K562 (cell line): ENCODE measurements at regions not wholly inside any gene's neighbourhood (a gene's known extent, or its start where the extent isn't known, plus 50 kb on each side); places are given as distances from the start of the nearest gene placed in this dataset.

Experiments
- ATF3 ChIP-seq, 2 experiments: fragments of 450-650 bp in 1 of 2; sonication (generic) in 1 of 2; formaldehyde crosslinking in 1 of 2; IDR thresholded peaks in 1 of 2; conservative IDR thresholded peaks in 1 of 2; 2 replicates each; pipeline versions ENCODE4 v1.6.1 to v1.8.1; 2016 to 2023; ENCODE audit warnings: mild to moderate bottlenecking in 2 of 2, moderate library complexity in 2 of 2, inconsistent platforms in 1 of 2, missing genetic modification reagents in 1 of 2
- BACH1 ChIP-seq: fragments of 200-800 bp; sonication (Bioruptor generic); IDR thresholded peaks from 2 replicates; pipeline ENCODE4 v1.6.1; 2016; ENCODE audit warnings: missing genetic modification characterization, missing compliant biosample characterization
- CBX2 ChIP-seq: fragments of 200-600 bp; sonication (generic); IDR thresholded peaks from one replicate; pipeline ENCODE4 v1.6.1; 2012; ENCODE audit warnings: mild to moderate bottlenecking, low read length, inconsistent platforms; ENCODE audit not compliant: insufficient read depth, poor library complexity, severe bottlenecking
- CGGBP1 ChIP-seq: fragments of 250-450 bp; sonication (Bioruptor Pico); IDR thresholded peaks from 2 replicates; pipeline ENCODE4 v1.9.0; 2021; ENCODE audit warnings: mild to moderate bottlenecking
- EP300 ChIP-seq: IDR thresholded peaks from 2 replicates; pipeline ENCODE4 v1.6.1; 2012; ENCODE audit warnings: low read length, improper control_type of control experiment
- FOXJ2 ChIP-seq: fragments of 200-800 bp; sonication (Bioruptor generic); IDR thresholded peaks from 2 replicates; pipeline ENCODE4 v1.6.1; 2016; ENCODE audit warnings: missing genetic modification characterization, missing compliant biosample characterization
- FOXP1 ChIP-seq: sonication (generic); formaldehyde crosslinking; IDR thresholded peaks from 2 replicates; pipeline ENCODE4 v1.8.0; 2022; ENCODE audit warnings: mild to moderate bottlenecking, missing genetic modification reagents
- HMGXB4 ChIP-seq: sonication (generic); formaldehyde crosslinking; IDR thresholded peaks from 2 replicates; pipeline ENCODE4 v1.8.1; 2023; ENCODE audit warnings: mild to moderate bottlenecking, missing genetic modification reagents
- KLF16 ChIP-seq: IDR thresholded peaks from 2 replicates; pipeline ENCODE4 v1.6.1; 2016; ENCODE audit warnings: antibody characterized with exemption
- NCOA1 ChIP-seq: fragments of 450-650 bp; IDR thresholded peaks from 2 replicates; pipeline ENCODE4 v1.6.1; 2016; ENCODE audit warnings: low read depth
- NR0B1 ChIP-seq: fragments of 450-650 bp; IDR thresholded peaks from one replicate; pipeline ENCODE4 v1.6.1; 2018; ENCODE audit warnings: mild to moderate bottlenecking, moderate library complexity; ENCODE audit not compliant: partially characterized antibody
- PREB ChIP-seq: sonication (generic); formaldehyde crosslinking; IDR thresholded peaks from 2 replicates; pipeline ENCODE4 v1.8.1; 2023; ENCODE audit warnings: mild to moderate bottlenecking, missing genetic modification reagents
- SIRT6 ChIP-seq: IDR thresholded peaks from one replicate; pipeline ENCODE4 v1.6.1; 2012; ENCODE audit warnings: low read depth, mild to moderate bottlenecking, control low read depth, inconsistent platforms, low read length, moderate library complexity
- SMARCE1 ChIP-seq: fragments of 450-650 bp; IDR thresholded peaks from 2 replicates; pipeline ENCODE4 v1.7.1; 2016; ENCODE audit warnings: mild to moderate bottlenecking
- TAF15 ChIP-seq: fragments of 200-400 bp; formaldehyde crosslinking; IDR thresholded peaks from 2 replicates; pipeline ENCODE4 v1.6.1; 2017; ENCODE audit warnings: mild to moderate bottlenecking, low read depth, low read length, moderate library complexity
- TAF9B ChIP-seq: fragments of 450-650 bp; IDR thresholded peaks from 2 replicates; pipeline ENCODE4 v1.6.1; 2018; ENCODE audit warnings: mild to moderate bottlenecking; ENCODE audit not compliant: partially characterized antibody
- TBP ChIP-seq: optimal IDR thresholded peaks from 2 replicates; pipeline ENCODE3; 2011; ENCODE audit warnings: low read depth, low read length, improper control_type of control experiment
- THRAP3 ChIP-seq: fragments of 450-650 bp; IDR thresholded peaks from 2 replicates; pipeline ENCODE4 v1.6.1; 2016; ENCODE audit warnings: mild to moderate bottlenecking, inconsistent platforms, borderline replicate concordance
- TRIM24 ChIP-seq, 2 experiments: fragments of 450-650 bp; IDR thresholded peaks; 2 replicates each; pipeline ENCODE4 v1.6.1; 2016
- U2AF2 ChIP-seq: fragments of 200-400 bp; formaldehyde crosslinking; optimal IDR thresholded peaks from 2 replicates; pipeline ENCODE3; 2017; ENCODE audit warnings: low read depth, mild to moderate bottlenecking, low read length
- XRCC5 ChIP-seq: fragments of 200-400 bp; formaldehyde crosslinking; IDR thresholded peaks from 2 replicates; pipeline ENCODE4 v1.6.1; 2017; ENCODE audit warnings: low read depth, mild to moderate bottlenecking, low read length
- ZNF239 ChIP-seq: fragments of 250-450 bp; sonication (Bioruptor Pico); IDR thresholded peaks from 2 replicates; pipeline ENCODE4 v1.4.0; 2020; ENCODE audit warnings: mild to moderate bottlenecking
- ZNF586 ChIP-seq: fragments of 450-650 bp; formaldehyde crosslinking; conservative IDR thresholded peaks from 2 replicates; pipeline ENCODE4 v1.4.0; 2020; ENCODE audit warnings: mild to moderate bottlenecking, moderate library complexity
- ZNF740 ChIP-seq, 3 experiments: fragments of 200-800 bp in 1 of 3; sonication (Bioruptor generic) in 1 of 3; sonication (generic) in 1 of 3; formaldehyde crosslinking in 1 of 3; IDR thresholded peaks; 2 replicates each; pipeline versions ENCODE4 v1.6.1 to v1.8.0; 2016 to 2022; ENCODE audit warnings: mild to moderate bottlenecking in 2 of 3, missing compliant biosample characterization in 2 of 3, missing genetic modification characterization in 2 of 3, missing genetic modification reagents in 1 of 3

GRCh38 chr3:178048768-178049167, 487.5 kb upstream of the KCNMB2 start (continued):
- TF ChIP-seq PREB: no peak
- TF ChIP-seq ZNF239 (CRISPR knock-in tag): peak; percentile 7; the same call in 1 of the 2 replicates
- TF ChIP-seq NR0B1: no peak
- TF ChIP-seq TRIM24 (IDR thresholded peaks at IDR 0.05): peak in 1 of 2 experiments; percentile 69; a peak in 1 of 4 replicates
- no peak for TF ChIP-seq ZNF586
- no peak for TF ChIP-seq FOXP1
- no peak for TF ChIP-seq TBP
- TF ChIP-seq BACH1: 0 out of 2 replicates have a peak, but pooled peaks have one; percentile 20
- peak; percentile 96 for TF ChIP-seq ATF3 (IDR thresholded peaks at IDR 0.05)
- no peak for TF ChIP-seq ATF3 (CRISPR knock-in tag; conservative IDR thresholded peaks at IDR 0.05)
- TF ChIP-seq XRCC5: no peak
- no peak for TF ChIP-seq SMARCE1
- peak; percentile 63; the same call in 1 of the 2 replicates for TF ChIP-seq FOXJ2 (tag)
- TF ChIP-seq HMGXB4 (CRISPR knock-in tag): no peak
- TF ChIP-seq CBX2: no peak
- TF ChIP-seq EP300: peak; percentile 71
- no peak for TF ChIP-seq ZNF740 (CRISPR knock-in tag; IDR thresholded peaks at IDR 0.05)
- no peak for TF ChIP-seq ZNF740 (tag; IDR thresholded peaks at IDR 0.05)
- no peak for TF ChIP-seq NCOA1
- no peak for TF ChIP-seq CGGBP1 (CRISPR knock-in tag)
- no peak for TF ChIP-seq THRAP3
- no peak for TF ChIP-seq KLF16
- TF ChIP-seq TAF9B: no peak
- no peak for TF ChIP-seq SIRT6
- no peak for TF ChIP-seq TAF15
- no peak for TF ChIP-seq U2AF2
